ENCODE measurements at regions not wholly inside any gene's neighbourhood (a gene's known extent, or its start where the extent isn't known, plus 50 kb on each side); places are given as distances from the start of the nearest gene placed in this dataset.

DNA sequence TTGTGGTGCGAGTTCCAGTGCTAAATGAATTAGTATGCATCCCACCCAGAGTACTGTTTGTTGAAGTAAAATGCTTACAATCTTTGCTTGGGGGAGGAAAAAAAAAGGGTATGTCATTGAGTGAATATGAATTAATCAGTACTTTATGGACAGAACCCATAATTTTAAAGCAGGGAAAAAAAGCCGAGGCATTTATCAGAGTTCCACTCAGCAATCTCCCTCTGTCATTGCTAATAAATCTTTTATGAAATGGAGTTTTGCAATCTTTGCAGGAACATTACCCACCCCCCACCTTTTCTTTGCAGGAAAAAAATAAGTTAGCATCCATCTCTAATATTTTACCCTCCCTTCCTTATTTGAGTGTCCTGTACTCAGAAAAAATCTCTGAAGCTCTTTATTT, 127.9 kb upstream of the TMPO start:
- no peaks in the 10 kb centered on the region for H3K36me3 Mint-ChIP-seq (ENCODE audit: insufficient read depth)

DNA sequence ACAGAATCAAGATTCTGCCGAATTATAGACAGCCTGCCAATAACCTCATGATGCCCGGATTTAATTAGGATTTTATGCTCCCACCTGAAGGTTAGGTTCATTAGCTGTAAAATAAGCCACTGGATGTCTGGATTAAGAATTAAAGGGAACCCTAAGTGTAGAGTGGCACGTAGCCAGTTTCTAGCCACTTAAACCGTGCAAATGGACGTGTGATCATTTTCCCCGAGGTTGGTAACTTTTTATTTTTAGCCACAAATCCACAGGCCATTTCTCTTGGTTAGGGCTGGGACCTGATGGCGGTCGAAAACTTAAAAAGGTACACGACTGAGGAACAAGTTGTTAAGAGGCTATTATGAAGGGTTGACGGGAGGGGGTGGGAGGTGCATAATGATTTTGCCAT, 127.3 kb upstream of the TMPO start:
- no peaks in the 10 kb centered on the region for H3K9me3 Mint-ChIP-seq

More for the DNA sequence above, 127.9 kb upstream of the TMPO start:
- Mint-ChIP-seq H3K4me3 (no peak overlapping the region), H3K27me3 (ENCODE audit: low read depth) (peaks cover 13% of the 10 kb centered on the region), H3K9me3 (no peaks in the 10 kb centered on the region), H3K4me1 (ENCODE audit: low read depth) (no peaks in the 10 kb centered on the region)
- DNase-seq (no peak), ATAC-seq (no peak)

DNA sequence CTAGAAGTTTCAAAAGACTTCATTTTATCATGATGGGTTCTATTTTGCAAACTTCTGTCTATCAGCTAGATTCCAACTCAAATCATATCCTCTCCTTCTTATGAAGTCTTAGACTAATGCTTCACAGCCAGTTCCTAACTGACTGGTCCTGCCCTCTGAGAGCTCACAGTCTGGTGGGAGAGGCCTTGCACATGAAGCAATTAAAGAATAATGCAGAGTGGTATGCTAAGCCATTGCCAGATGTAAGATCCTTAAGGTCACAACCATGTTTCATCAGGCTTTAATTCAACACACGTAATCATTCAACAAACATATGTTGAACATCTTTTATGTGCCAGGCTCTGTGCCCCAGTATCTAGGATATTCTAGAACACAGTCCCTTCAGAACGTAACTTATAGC, 125.8 kb upstream of the TMPO start:
- H3K9me3 Mint-ChIP-seq = no peaks in the 10 kb centered on the region
- no peak overlapping the region for H3K4me3 Mint-ChIP-seq
- no peak for DNase-seq
- H3K36me3 Mint-ChIP-seq (ENCODE audit: insufficient read depth) = no peaks in the 10 kb centered on the region
- no peaks in the 10 kb centered on the region for H3K4me1 Mint-ChIP-seq (ENCODE audit: low read depth)
- ATAC-seq = no peak
- H3K27me3 Mint-ChIP-seq (ENCODE audit: low read depth) = peaks cover 7% of the 10 kb centered on the region

More for the DNA sequence above, 127.3 kb upstream of the TMPO start:
- peaks cover 9% of the 10 kb centered on the region for H3K27me3 Mint-ChIP-seq (ENCODE audit: low read depth)
- no peaks in the 10 kb centered on the region for H3K4me1 Mint-ChIP-seq (ENCODE audit: low read depth)
- no peak for ATAC-seq
- H3K4me3 Mint-ChIP-seq = no peak overlapping the region
- DNase-seq = no peak
- no peaks in the 10 kb centered on the region for H3K36me3 Mint-ChIP-seq (ENCODE audit: insufficient read depth)

DNA sequence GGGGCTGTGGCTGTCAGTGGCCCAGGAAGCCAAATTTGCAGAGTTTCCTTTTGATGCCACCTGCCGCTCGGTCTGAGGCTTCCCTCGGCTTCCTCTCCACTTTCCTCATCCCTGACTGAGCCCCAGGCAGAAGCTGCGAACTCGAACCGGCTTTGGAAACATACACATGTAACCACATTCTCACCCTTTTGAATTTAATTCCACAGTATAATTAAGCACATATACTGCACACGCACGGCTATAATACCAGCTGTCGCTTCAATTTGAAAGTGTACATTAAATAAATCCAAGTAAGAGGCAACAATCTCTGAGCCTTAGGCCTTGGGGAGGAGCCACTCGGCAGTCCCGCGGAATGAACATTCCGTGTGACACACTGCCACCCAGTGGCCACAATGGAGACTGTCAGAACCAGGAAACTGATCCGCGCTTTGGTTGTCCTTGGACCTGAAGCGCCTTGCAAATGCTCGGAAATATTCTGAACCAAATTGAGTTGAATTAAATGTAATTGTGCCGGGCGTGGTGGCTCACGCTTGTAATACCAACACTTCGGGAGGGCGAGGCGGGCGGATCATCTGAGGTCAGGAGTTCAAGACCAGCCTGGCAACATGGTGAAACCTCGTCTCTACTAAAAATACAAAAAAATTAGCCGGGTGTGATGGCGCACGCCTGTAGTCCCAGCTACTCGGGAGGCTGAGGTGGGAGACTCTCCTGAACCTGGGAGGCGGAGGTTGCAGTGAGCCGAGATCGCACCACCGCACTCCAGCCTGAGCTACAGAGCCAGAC, 117.9 kb upstream of the TMPO start:
- Mint-ChIP-seq H3K9me3 (no peaks in the 10 kb centered on the region), H3K27me3 (ENCODE audit: low read depth) (no peaks in the 10 kb centered on the region), H3K4me3 (peak overlapping the region; percentile 80), H3K36me3 (ENCODE audit: insufficient read depth) (no peaks in the 10 kb centered on the region), H3K4me1 (ENCODE audit: low read depth) (peaks cover 28% of the 10 kb centered on the region)
- peak; percentile 88 to 93 for ATAC-seq
- peak; percentile 76 for DNase-seq

DNA sequence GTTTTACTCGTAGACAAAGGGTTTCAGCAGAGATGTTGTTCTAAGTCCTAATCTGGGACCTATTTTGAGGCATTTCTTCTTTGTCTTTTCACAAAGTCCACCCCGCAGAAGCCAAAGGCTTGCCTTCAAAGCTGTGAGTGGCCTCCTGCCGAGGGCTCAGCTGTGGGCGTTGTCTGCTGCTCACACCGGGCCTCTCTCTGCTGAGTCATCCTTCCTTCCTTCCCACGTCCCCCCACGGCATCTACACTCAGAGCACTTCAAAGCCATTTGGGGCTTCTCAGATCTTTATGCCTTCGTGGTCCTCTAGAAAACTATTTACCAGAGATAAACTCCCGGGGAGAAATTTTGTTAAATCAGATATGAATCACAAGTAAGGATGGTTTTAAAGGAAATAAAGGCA, 115.9 kb upstream of the TMPO start:
- Mint-ChIP-seq H3K27me3 (ENCODE audit: low read depth) (no peaks in the 10 kb centered on the region), H3K4me3 (peak overlapping the region; percentile 17), H3K4me1 (ENCODE audit: low read depth) (peaks cover 31% of the 10 kb centered on the region), H3K36me3 (ENCODE audit: insufficient read depth) (no peaks in the 10 kb centered on the region), H3K9me3 (no peaks in the 10 kb centered on the region)
- DNase-seq = peak; percentile 55
- ATAC-seq = peak; percentile 77 to 82

DNA sequence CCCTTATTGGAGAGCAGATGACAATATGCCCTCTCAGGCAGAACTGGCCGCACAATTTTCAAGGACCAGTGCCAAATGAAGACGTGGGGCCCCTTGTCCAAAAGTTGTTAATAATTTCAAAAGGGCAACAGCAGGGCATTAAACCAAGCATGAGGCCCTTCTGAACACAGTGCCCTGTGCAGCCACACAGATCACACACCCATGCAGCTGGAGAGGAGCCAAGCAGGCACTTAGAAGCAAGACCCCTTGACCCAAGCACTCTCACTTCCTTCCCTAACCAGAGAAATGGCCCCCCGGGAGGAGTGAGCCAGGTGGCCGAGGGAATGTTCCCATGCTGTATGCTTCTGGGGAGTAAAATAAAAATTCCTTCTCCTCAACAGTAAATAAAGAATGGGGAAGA, 114.0 kb upstream of the TMPO start:
- ATAC-seq (no peak), DNase-seq (no peak)
- no peaks in the 10 kb centered on the region for H3K27me3 Mint-ChIP-seq (ENCODE audit: low read depth)
- H3K36me3 Mint-ChIP-seq (ENCODE audit: insufficient read depth) = no peaks in the 10 kb centered on the region
- no peak overlapping the region for H3K4me3 Mint-ChIP-seq
- no peaks in the 10 kb centered on the region for H3K9me3 Mint-ChIP-seq
- H3K4me1 Mint-ChIP-seq (ENCODE audit: low read depth) = peaks cover 35% of the 10 kb centered on the region

DNA sequence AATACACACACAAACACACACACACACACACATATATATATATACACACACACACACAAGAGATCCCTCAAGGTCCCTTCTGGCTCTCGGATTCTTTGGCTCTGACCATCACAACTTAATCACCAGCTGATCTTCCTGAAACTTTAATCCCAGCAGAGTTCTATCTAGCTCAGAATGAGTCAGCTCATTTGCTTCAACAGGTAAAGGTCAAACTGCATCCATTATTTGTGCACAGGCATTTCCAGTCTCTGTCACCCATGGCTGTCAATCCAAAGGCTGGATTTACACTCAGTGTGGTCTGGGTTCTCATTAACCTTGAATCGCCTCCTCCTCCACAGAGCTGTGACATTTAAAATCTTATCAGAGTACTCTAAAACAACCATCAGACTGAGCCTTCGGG, 113.3 kb upstream of the TMPO start:
- no peak overlapping the region for H3K4me3 Mint-ChIP-seq
- H3K9me3 Mint-ChIP-seq = no peaks in the 10 kb centered on the region
- no peaks in the 10 kb centered on the region for H3K36me3 Mint-ChIP-seq (ENCODE audit: insufficient read depth)
- no peaks in the 10 kb centered on the region for H3K27me3 Mint-ChIP-seq (ENCODE audit: low read depth)
- DNase-seq (no peak), ATAC-seq (no peak)
- peaks cover 34% of the 10 kb centered on the region for H3K4me1 Mint-ChIP-seq (ENCODE audit: low read depth)

DNA sequence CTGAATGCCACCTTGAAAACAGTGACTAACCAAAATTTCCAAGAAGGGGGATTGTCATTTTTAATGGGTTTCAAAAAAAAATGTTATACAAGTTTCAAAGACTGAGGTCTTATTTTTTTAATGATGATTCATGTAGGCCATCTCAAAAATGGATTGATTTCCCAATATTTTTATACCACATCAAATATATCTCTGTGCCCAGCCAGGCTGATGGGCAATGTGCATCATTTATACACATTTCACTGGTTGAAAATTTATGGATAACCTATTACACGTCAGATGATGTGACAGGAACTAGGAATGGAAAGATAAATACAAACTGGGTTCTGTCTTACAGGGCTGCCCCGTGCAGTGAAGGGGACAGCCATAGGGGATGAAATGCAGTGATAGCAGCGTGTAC, 112.7 kb upstream of the TMPO start:
- H3K4me3 Mint-ChIP-seq = no peak overlapping the region
- no peaks in the 10 kb centered on the region for H3K9me3 Mint-ChIP-seq
- ATAC-seq (no peak), DNase-seq (no peak)
- H3K27me3 Mint-ChIP-seq (ENCODE audit: low read depth) = no peaks in the 10 kb centered on the region
- no peaks in the 10 kb centered on the region for H3K36me3 Mint-ChIP-seq (ENCODE audit: insufficient read depth)
- H3K4me1 Mint-ChIP-seq (ENCODE audit: low read depth) = peaks cover 28% of the 10 kb centered on the region

DNA sequence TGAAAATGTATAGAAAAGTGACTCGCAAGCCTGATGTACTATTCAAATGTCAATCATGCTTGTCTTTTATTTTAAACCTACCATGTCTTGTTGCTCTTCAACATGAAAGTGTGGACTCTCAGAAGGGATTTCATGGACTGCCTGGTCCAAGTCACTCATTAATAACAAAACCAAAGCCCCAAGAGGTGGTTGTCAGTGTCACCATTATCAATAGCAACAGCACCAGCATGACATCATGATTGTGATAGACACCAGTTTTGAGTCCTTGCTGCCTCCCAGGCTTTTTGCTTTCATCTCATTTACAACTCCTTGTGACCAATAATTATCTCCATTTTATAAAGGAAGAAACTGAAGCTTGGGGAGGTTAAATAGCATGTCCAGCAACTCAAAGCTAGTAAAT, 112.0 kb upstream of the TMPO start:
- H3K4me3 Mint-ChIP-seq = no peak overlapping the region
- no peak for ATAC-seq
- no peaks in the 10 kb centered on the region for H3K27me3 Mint-ChIP-seq (ENCODE audit: low read depth)
- H3K9me3 Mint-ChIP-seq = no peaks in the 10 kb centered on the region
- DNase-seq = no peak
- H3K4me1 Mint-ChIP-seq (ENCODE audit: low read depth) = peaks cover 28% of the 10 kb centered on the region
- no peaks in the 10 kb centered on the region for H3K36me3 Mint-ChIP-seq (ENCODE audit: insufficient read depth)

DNA sequence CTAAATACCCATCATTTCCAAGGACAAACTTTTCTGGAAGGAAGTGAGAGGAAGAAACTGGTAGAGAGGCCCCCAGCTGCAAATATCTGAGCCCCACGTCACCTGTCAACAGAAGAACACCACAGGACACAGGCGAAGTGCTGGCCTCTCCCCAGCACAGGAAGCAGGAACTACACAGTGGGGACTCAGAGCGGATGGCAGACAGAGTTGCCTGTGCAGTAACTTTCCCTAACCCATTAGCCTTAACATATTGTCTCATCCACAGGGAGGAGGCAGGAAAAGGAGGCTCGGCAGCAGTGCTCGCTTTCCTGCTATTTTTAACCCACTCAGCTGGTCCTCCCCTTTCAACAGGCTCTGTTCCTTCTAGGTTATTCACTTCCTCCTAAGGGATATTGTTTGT, 111.5 kb upstream of the TMPO start:
- Mint-ChIP-seq H3K36me3 (ENCODE audit: insufficient read depth) (no peaks in the 10 kb centered on the region), H3K4me1 (ENCODE audit: low read depth) (peaks cover 26% of the 10 kb centered on the region), H3K27me3 (ENCODE audit: low read depth) (no peaks in the 10 kb centered on the region), H3K9me3 (no peaks in the 10 kb centered on the region), H3K4me3 (no peak overlapping the region)
- DNase-seq (no peak), ATAC-seq (no peak)

DNA sequence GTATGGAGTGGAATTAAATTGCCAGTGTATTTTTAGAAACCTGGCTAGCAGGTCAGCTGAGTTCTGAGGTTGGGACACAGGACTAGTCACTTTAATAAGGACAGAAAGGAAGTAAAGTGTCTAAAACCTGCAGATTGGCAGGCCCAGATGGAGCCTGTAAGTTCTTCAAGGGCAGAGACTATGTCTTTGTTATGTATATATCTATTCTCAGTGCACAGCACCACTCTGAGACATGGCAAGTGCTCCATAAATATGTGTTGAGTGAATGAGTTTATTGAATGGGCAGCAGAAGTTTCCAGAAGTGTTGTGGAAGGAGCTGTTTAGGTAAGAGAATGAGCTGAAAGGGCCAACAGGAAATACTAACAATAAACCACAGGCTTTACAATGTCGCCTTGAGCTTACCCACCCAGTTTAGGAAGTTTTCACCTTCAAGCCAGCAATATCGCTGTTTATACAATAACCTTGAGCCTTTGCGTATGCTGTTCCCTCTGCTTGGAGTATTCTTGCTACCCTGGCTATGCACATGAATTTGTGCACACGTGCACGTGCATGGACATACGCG, 109.5 kb upstream of the TMPO start:
- Mint-ChIP-seq H3K36me3 (ENCODE audit: insufficient read depth) (no peaks in the 10 kb centered on the region), H3K4me3 (no peak overlapping the region), H3K4me1 (ENCODE audit: low read depth) (peaks cover 12% of the 10 kb centered on the region), H3K9me3 (no peaks in the 10 kb centered on the region), H3K27me3 (ENCODE audit: low read depth) (no peaks in the 10 kb centered on the region)
- DNase-seq (no peak), ATAC-seq (no peak)

DNA sequence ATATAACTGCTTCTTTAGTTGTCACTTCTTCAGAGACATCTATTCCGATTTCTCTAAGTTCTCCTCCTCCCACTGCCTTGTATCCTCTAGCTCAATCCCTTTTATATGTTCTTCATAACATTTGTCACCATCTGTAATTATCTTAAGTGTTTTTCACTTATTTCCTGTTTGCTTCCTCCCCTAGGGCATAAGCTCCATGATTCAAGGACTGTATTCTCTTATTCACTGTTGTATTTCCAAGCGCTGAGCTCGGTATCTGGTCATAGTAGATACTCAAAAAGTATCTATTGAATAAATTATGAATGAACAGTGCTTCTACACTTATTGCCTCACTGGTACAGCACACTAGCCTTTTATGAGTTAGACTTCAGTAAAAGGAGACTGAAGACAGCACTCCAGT, 109.0 kb upstream of the TMPO start:
- ATAC-seq (no peak), DNase-seq (no peak)
- peaks cover 12% of the 10 kb centered on the region for H3K4me1 Mint-ChIP-seq (ENCODE audit: low read depth)
- H3K9me3 Mint-ChIP-seq = no peaks in the 10 kb centered on the region
- H3K4me3 Mint-ChIP-seq = no peak overlapping the region
- H3K27me3 Mint-ChIP-seq (ENCODE audit: low read depth) = no peaks in the 10 kb centered on the region
- H3K36me3 Mint-ChIP-seq (ENCODE audit: insufficient read depth) = no peaks in the 10 kb centered on the region

DNA sequence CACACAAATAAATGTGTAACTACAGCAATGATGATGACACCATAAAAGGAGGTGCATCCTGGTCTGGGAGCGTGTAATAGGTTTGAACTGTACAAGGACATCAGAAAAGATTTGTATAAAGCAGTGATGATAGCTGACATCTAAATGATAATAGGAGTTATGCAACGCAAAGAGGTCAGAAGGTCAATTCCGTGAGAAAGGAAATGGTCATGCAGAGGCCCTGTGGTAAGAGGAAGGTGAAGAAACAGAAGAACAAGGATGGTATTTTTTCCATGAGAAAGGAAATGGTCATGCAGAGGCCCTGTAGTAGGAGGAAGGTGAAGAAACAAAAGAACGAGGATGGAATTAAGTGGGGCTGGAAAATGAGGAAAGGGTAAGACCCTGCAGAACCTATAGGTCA, 106.7 kb upstream of the TMPO start:
- Mint-ChIP-seq H3K4me3 (no peak overlapping the region), H3K36me3 (ENCODE audit: insufficient read depth) (no peaks in the 10 kb centered on the region), H3K9me3 (no peaks in the 10 kb centered on the region), H3K4me1 (ENCODE audit: low read depth) (peaks cover 4% of the 10 kb centered on the region), H3K27me3 (ENCODE audit: low read depth) (peaks cover 2% of the 10 kb centered on the region)
- ATAC-seq = no peak
- DNase-seq = no peak

DNA sequence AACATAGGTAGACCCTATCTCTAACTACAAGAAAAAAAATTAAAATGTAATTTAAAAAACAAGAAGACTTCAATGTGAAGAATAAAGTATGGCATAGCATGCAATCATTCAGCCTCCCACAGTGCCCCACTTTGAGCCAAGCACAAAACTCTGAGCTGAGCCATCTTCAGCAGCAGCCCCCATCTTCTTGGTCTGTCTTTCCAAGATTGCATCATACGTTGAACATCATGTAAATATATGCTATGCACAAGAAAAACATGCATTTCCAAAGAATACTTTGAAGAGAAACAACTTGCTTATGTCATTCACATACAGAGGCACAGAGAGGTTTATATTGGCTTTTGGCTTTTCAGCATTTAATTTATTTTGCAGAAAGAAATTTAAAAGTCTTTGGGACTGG, 105.8 kb upstream of the TMPO start:
- Mint-ChIP-seq H3K4me3 (no peak overlapping the region), H3K4me1 (ENCODE audit: low read depth) (peaks cover 4% of the 10 kb centered on the region), H3K27me3 (ENCODE audit: low read depth) (peaks cover 4% of the 10 kb centered on the region), H3K9me3 (no peaks in the 10 kb centered on the region), H3K36me3 (ENCODE audit: insufficient read depth) (no peaks in the 10 kb centered on the region)
- DNase-seq (no peak), ATAC-seq (no peak)

DNA sequence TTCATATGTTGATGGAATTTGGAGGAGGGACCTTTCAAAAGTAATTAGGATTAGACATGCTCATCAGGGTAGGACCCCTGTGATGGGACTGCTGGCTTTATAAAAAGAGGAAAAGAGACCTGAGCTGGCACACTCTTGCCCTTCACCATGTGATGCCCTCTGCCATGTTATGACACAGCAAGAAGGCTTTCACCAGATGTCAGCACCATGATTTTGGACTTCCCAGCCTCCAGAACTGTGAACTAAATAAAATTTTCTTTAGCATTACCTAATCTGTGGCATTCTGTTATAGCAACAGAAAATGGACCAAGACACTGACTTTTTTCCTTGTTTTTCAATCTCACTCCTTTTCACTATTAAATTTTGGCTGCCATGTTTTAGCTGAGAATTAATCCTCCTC, 105.0 kb upstream of the TMPO start:
- Mint-ChIP-seq H3K9me3 (no peaks in the 10 kb centered on the region), H3K4me1 (ENCODE audit: low read depth) (peaks cover 4% of the 10 kb centered on the region), H3K4me3 (no peak overlapping the region), H3K36me3 (ENCODE audit: insufficient read depth) (no peaks in the 10 kb centered on the region), H3K27me3 (ENCODE audit: low read depth) (peaks cover 5% of the 10 kb centered on the region)
- DNase-seq (no peak), ATAC-seq (no peak)
